KBM-7 (cell line): ENCODE measurements at regions not wholly inside any gene's neighbourhood (a gene's known extent, or its start where the extent isn't known, plus 50 kb on each side); places are given as distances from the start of the nearest gene placed in this dataset.

Source experiments
- DNase-seq: peaks from one replicate; pipeline ENCODE4 v3.0.0-alpha.2; 2015
- in situ Hi-C: fragments of 300-500 bp; cut with MboI; formaldehyde crosslinking; loops from 2 replicates; pipeline ENCODE4 v1.14.3; 2020; ENCODE audit warnings: low sequenced_read_pairs, low pct_unique_long_range_greater_than_20kb, mixed read lengths

GRCh38 chr11:30665067-30665466, 78.9 kb upstream of the MPPED2 start:
- no peak for DNase-seq
- in situ Hi-C loops: no loop called here

- in situ Hi-C loops: no loop called here
- DNase-seq: no peak
These were observed 67.5 kb upstream of the MPPED2 start for GRCh38 chr11:30653606-30654005.

DNA sequence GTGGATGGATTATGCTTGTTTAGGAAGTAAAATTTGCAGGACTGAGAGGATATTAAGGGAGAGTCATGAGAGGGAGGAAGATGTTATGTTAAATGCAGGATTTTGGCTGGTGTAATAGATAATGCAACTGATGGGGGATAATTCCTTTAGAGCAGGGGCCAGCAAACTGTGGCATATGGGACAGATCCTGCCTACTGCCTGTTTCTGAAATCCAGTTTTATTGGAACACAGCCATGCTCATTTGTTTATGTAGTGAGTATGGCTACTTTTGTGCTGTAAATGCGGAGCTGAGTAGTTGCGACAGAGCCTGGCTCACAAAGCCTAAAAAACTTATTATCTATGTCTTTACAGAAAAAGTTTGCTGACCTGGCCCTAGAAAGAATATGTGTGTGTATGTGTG, 66.6 kb upstream of the MPPED2 start:
- in situ Hi-C loops: no loop called here
- DNase-seq: no peak

DNA sequence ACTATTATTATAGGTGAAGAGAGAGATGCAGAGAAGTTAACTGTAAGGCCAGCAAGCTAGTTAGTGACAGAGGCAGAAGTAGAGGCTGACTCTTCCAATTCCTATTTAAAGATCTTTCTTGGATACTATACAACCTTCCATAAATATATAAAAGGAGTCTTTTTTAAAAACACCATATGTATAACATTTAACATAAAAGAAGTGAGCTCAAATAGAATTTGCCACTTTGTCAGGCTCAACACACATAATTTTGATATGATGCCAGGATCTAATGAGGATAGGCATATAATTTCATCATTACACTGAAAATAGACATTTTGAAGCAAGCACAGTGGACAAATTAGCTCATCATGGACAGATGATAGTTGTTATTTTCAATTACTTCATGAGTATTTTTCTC, 64.1 kb upstream of the MPPED2 start:
- in situ Hi-C loops: no loop called here
- DNase-seq: no peak
